ENCODE measurements at regions not wholly inside any gene's neighbourhood (a gene's known extent, or its start where the extent isn't known, plus 50 kb on each side); places are given as distances from the start of the nearest gene placed in this dataset.

DNA sequence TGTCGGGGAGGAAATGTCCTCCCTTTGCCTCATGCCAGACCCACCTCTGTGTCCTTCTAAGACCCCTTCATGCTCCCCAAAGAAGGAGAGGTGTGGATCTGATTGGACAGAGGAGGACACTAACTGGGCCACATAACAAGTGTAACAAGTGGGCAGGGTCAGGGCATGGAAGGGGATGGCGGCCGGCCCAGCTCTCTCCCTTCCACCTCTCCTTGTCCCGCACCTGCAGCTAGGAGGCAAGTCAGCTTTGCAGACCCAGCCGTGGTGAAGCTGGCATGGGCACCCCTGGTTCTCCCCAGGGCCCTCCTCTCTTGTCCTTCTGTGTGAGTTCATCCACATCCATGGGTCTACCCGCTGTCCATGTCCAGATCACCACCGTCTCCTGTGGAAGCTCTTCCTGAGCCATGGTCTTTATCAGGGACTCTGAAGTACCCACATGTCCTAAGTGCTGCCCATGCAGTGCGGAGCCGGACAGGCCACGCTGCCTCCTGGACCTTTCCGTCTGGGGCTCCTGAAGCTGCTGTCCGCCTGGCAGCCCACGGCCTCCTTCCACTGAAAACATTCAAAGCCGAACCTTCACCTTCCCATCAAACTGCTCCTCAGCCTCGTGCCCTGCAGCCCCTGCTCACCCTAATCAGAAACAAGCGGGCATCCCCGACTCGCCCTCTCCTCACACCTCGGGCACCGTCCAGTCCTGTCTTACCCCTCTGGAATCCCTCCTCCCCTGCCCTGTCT, 460.5 kb downstream of the PTPRU start:
- TF ChIP-seq POLR2AphosphoS5 (IDR thresholded peaks at IDR 0.05; ENCODE audit: low read depth, low read length) (no peak), TAF1 (IDR thresholded peaks at IDR 0.05; ENCODE audit: borderline replicate concordance, insufficient read depth, low read length) (no peak), REST (IDR thresholded peaks at IDR 0.05; ENCODE audit: insufficient read depth in 1 of 2, low read depth in 2 of 2, low read length in 2 of 2) (no peak), SIN3A (IDR thresholded peaks at IDR 0.05; ENCODE audit: borderline replicate concordance, insufficient read depth, low read length) (no peak), FOXP2 (optimal IDR thresholded peaks at IDR 0.05; ENCODE audit: borderline replicate concordance, extremely low read depth, extremely low read length, insufficient read depth) (no peak)

DNA sequence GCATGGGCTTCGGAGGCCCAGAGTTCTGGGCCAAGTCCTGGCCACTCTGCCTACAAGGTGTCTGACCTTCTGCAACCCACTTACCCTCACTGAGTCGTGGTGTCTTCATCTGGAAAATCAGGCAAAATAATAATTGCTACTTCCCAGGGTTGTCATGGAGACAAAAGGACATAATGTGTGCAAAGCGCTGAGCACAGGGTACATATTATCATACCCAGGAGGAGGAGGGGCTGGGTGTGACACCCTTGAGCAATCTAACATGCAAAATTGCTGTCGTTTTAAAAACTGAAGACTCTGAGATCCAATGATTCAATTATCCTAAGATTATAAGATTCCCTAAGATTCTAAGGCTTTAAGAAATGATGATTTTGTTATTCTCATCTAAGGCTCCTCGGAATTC, 459.5 kb downstream of the PTPRU start:
- TF ChIP-seq POLR2AphosphoS5 (IDR thresholded peaks at IDR 0.05; ENCODE audit: low read depth, low read length) (no peak), REST (IDR thresholded peaks at IDR 0.05; ENCODE audit: insufficient read depth in 1 of 2, low read depth in 2 of 2, low read length in 2 of 2) (no peak), FOXP2 (optimal IDR thresholded peaks at IDR 0.05; ENCODE audit: borderline replicate concordance, extremely low read depth, extremely low read length, insufficient read depth) (no peak), TAF1 (IDR thresholded peaks at IDR 0.05; ENCODE audit: borderline replicate concordance, insufficient read depth, low read length) (no peak), SIN3A (IDR thresholded peaks at IDR 0.05; ENCODE audit: borderline replicate concordance, insufficient read depth, low read length) (no peak)

GRCh38 chr1:29695036-29695435, 458.7 kb downstream of the PTPRU start:
- TF ChIP-seq POLR2AphosphoS5 (IDR thresholded peaks at IDR 0.05; ENCODE audit: low read depth, low read length) (no peak), REST (IDR thresholded peaks at IDR 0.05; ENCODE audit: insufficient read depth in 1 of 2, low read depth in 2 of 2, low read length in 2 of 2) (no peak), FOXP2 (optimal IDR thresholded peaks at IDR 0.05; ENCODE audit: borderline replicate concordance, extremely low read depth, extremely low read length, insufficient read depth) (no peak), SIN3A (IDR thresholded peaks at IDR 0.05; ENCODE audit: borderline replicate concordance, insufficient read depth, low read length) (no peak), TAF1 (IDR thresholded peaks at IDR 0.05; ENCODE audit: borderline replicate concordance, insufficient read depth, low read length) (no peak)

- TF ChIP-seq TAF1 (IDR thresholded peaks at IDR 0.05; ENCODE audit: borderline replicate concordance, insufficient read depth, low read length) (no peak), POLR2AphosphoS5 (IDR thresholded peaks at IDR 0.05; ENCODE audit: low read depth, low read length) (no peak), REST (IDR thresholded peaks at IDR 0.05; ENCODE audit: insufficient read depth in 1 of 2, low read depth in 2 of 2, low read length in 2 of 2) (no peak), FOXP2 (optimal IDR thresholded peaks at IDR 0.05; ENCODE audit: borderline replicate concordance, extremely low read depth, extremely low read length, insufficient read depth) (no peak), SIN3A (IDR thresholded peaks at IDR 0.05; ENCODE audit: borderline replicate concordance, insufficient read depth, low read length) (no peak)
Observed at GRCh38 chr1:29691499-29691898, 455.2 kb downstream of the PTPRU start.

All from PFSK-1 (cell line).